ENCODE measurements at regions not wholly inside any gene's neighbourhood (a gene's known extent, or its start where the extent isn't known, plus 50 kb on each side); places are given as distances from the start of the nearest gene placed in this dataset.

- Mint-ChIP-seq H3K9me3 (ENCODE audit: low read depth, unreplicated experiment) (no peaks in the 10 kb centered on the region), H3K27ac (ENCODE audit: unreplicated experiment) (peak overlapping the region; percentile 30), H3K36me3 (ENCODE audit: insufficient read depth, unreplicated experiment) (no peaks in the 10 kb centered on the region), H3K4me3 (ENCODE audit: low read depth, unreplicated experiment) (no peak overlapping the region), H3K4me1 (ENCODE audit: low read depth, unreplicated experiment) (peaks cover 41% of the 10 kb centered on the region), H3K27me3 (ENCODE audit: unreplicated experiment) (no peaks in the 10 kb centered on the region)
- CTCF ChIA-PET, result interaction anchor here (1.7 kb wide), 1 partner anchor 320 kb away, joined by 4 read pairs; the partner anchor contains the start of gene SNX18
- no peak for TF ChIP-seq CTCF (IDR thresholded peaks at IDR 0.05; ENCODE audit: unreplicated experiment)
- no TSS peak for BruUV-seq (replicated peaks)
- no peak for DNase-seq
- intact Hi-C loops (cut with micrococcal nuclease; ENCODE audit: unreplicated experiment), result no loop called here
Measured at GRCh38 chr5:54837093-54837492, 148.3 kb downstream of the ESM1 start.

- H3K27ac Mint-ChIP-seq (ENCODE audit: unreplicated experiment), result peak overlapping the region; percentile 27
Measured at GRCh38 chr5:54835647-54836046, 149.7 kb downstream of the ESM1 start.

GRCh38 chr5:54834121-54834842 lies 151.1 kb downstream of the ESM1 start:
- DNase-seq, result no peak
- no peak for TF ChIP-seq CTCF (IDR thresholded peaks at IDR 0.05; ENCODE audit: unreplicated experiment)

More at GRCh38 chr5:54835647-54836046, 149.7 kb downstream of the ESM1 start:
- Mint-ChIP-seq H3K9me3 (ENCODE audit: low read depth, unreplicated experiment) (no peaks in the 10 kb centered on the region), H3K36me3 (ENCODE audit: insufficient read depth, unreplicated experiment) (no peaks in the 10 kb centered on the region), H3K4me1 (ENCODE audit: low read depth, unreplicated experiment) (peaks cover 41% of the 10 kb centered on the region), H3K27me3 (ENCODE audit: unreplicated experiment) (no peaks in the 10 kb centered on the region), H3K4me3 (ENCODE audit: low read depth, unreplicated experiment) (no peak overlapping the region)
- BruUV-seq (replicated peaks), result no TSS peak
- no peak for TF ChIP-seq CTCF (IDR thresholded peaks at IDR 0.05; ENCODE audit: unreplicated experiment)
- no peak for DNase-seq
- CTCF ChIA-PET, result interaction anchor here (0.6 to 1.7 kb wide), 2 partner anchors 319 to 362 kb away, joined by 4 to 6 read pairs; partner anchors contain the start of gene SNX18
- intact Hi-C loops (cut with micrococcal nuclease; ENCODE audit: unreplicated experiment), result loop anchor here (1.0 kb wide), 1 partner anchor 28 kb away; no protein-coding TSS in a partner anchor

GRCh38 chr5:54833590-54833989 lies 151.8 kb downstream of the ESM1 start:
- H3K4me1 Mint-ChIP-seq (ENCODE audit: low read depth, unreplicated experiment), result peaks cover 39% of the 10 kb centered on the region
- BruUV-seq (replicated peaks), result no TSS peak
- CTCF ChIA-PET, result no interaction called here
- H3K9me3 Mint-ChIP-seq (ENCODE audit: low read depth, unreplicated experiment), result no peaks in the 10 kb centered on the region
- TF ChIP-seq CTCF (IDR thresholded peaks at IDR 0.05; ENCODE audit: unreplicated experiment), result no peak
- H3K4me3 Mint-ChIP-seq (ENCODE audit: low read depth, unreplicated experiment), result no peak overlapping the region
- no peaks in the 10 kb centered on the region for H3K27me3 Mint-ChIP-seq (ENCODE audit: unreplicated experiment)
- intact Hi-C loops (cut with micrococcal nuclease; ENCODE audit: unreplicated experiment), result no loop called here
- no peak for DNase-seq
- H3K36me3 Mint-ChIP-seq (ENCODE audit: insufficient read depth, unreplicated experiment), result no peaks in the 10 kb centered on the region
- no peak overlapping the region for H3K27ac Mint-ChIP-seq (ENCODE audit: unreplicated experiment)

More at GRCh38 chr5:54834121-54834842, 151.1 kb downstream of the ESM1 start:
- BruUV-seq (replicated peaks), result no TSS peak
- Mint-ChIP-seq H3K36me3 (ENCODE audit: insufficient read depth, unreplicated experiment) (no peaks in the 10 kb centered on the region), H3K27ac (ENCODE audit: unreplicated experiment) (no peak overlapping the region), H3K9me3 (ENCODE audit: low read depth, unreplicated experiment) (no peaks in the 10 kb centered on the region), H3K4me3 (ENCODE audit: low read depth, unreplicated experiment) (no peak overlapping the region), H3K27me3 (ENCODE audit: unreplicated experiment) (no peaks in the 10 kb centered on the region), H3K4me1 (ENCODE audit: low read depth, unreplicated experiment) (peaks cover 41% of the 10 kb centered on the region)
- intact Hi-C loops (cut with micrococcal nuclease; ENCODE audit: unreplicated experiment), result no loop called here
- CTCF ChIA-PET, result no interaction called here
